ENCODE measurements at regions not wholly inside any gene's neighbourhood (a gene's known extent, or its start where the extent isn't known, plus 50 kb on each side); places are given as distances from the start of the nearest gene placed in this dataset.
A peak's percentile ranks its signal among the peaks of the same experiment; 100 is the strongest.

DNA sequence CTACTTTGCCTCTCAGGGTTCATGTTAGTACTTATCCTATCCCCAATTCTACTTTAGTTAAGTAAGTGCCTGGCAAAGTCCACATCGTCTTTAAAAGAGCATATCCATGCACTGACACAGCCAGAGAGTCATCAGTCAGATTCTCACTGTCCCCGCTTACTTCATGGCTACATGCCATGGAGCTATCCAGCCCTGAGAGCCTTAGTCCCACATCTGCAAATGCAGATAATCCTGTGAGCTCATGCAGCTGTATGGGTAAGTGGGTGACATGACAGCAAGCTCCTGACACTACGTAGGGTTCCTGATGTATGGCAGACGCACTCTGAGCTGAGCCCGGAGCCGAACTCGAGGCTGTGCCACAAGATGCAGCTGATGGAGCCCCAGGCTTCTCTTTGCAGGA, 661.5 kb downstream of the LIG4 start:
- Mint-ChIP-seq H3K27me3 (ENCODE audit: low read depth) (no peaks in the 10 kb centered on the region), H3K9me3 (no peaks in the 10 kb centered on the region), H3K27ac (no peak overlapping the region; the same call in 1 of the 2 replicates), H3K36me3 (no peaks in the 10 kb centered on the region), H3K4me1 (no peaks in the 10 kb centered on the region; the same call in 1 of the 2 replicates), H3K4me3 (no peak overlapping the region)
- TF ChIP-seq CDX4 (CRISPR knock-in tag; IDR thresholded peaks at IDR 0.05; ENCODE audit: borderline replicate concordance) = no peak
- DNase-seq (ENCODE audit: low spot score) = no peak
- ChIA-PET CTCF (no interaction called here), POLR2A (no interaction called here)
- peak; percentile 26 for ATAC-seq

DNA sequence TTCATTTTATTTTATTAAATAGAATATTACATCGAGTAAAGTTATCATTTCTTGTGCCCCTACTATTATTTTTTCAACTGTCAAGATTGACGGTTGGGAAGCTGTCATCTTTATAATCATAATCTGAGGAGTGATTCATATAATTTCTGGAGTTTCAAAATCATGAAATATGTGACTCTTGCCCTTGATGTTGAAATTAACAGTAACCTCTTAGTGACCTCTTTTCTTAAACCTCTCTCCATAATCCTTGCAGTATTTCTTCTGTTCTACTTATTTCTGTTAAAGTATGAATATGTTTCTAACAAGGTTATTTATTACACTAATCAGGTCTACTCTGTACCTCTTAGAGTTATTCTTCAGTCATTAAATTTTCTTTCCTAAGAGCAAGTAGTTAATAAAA, 663.8 kb downstream of the LIG4 start:
- CTCF ChIA-PET = no interaction called here
- POLR2A ChIA-PET = no interaction called here
- no peaks in the 10 kb centered on the region for H3K27me3 Mint-ChIP-seq (ENCODE audit: low read depth)
- no peaks in the 10 kb centered on the region; the same call in 1 of the 2 replicates for H3K4me1 Mint-ChIP-seq
- TF ChIP-seq ZNF416 (CRISPR knock-in tag; IDR thresholded peaks at IDR 0.05) (no peak), GTF2I (CRISPR knock-in tag; conservative IDR thresholded peaks at IDR 0.05) (no peak), ZNF263 (CRISPR knock-in tag; IDR thresholded peaks at IDR 0.05; ENCODE audit: low read depth) (no peak), TP53 (CRISPR knock-in tag; IDR thresholded peaks at IDR 0.05) (no peak), SOX15 (CRISPR knock-in tag; IDR thresholded peaks at IDR 0.05) (no peak), FOXP1 (CRISPR knock-in tag; IDR thresholded peaks at IDR 0.05; ENCODE audit: borderline replicate concordance) (no peak), NR1H2 (CRISPR knock-in tag; IDR thresholded peaks at IDR 0.05) (no peak), OVOL2 (CRISPR knock-in tag; IDR thresholded peaks at IDR 0.05; ENCODE audit: borderline replicate concordance) (no peak), MXD4 (CRISPR knock-in tag; IDR thresholded peaks at IDR 0.05; ENCODE audit: borderline replicate concordance) (no peak), ZNF423 (CRISPR knock-in tag; IDR thresholded peaks at IDR 0.05) (no peak), ZNF232 (CRISPR knock-in tag; IDR thresholded peaks at IDR 0.05) (no peak), ZNF671 (CRISPR knock-in tag; IDR thresholded peaks at IDR 0.05) (no peak), ZBTB43 (CRISPR knock-in tag; IDR thresholded peaks at IDR 0.05) (no peak), ZSCAN18 (CRISPR knock-in tag; IDR thresholded peaks at IDR 0.05) (no peak)
- TF ChIP-seq, protein P1, sequence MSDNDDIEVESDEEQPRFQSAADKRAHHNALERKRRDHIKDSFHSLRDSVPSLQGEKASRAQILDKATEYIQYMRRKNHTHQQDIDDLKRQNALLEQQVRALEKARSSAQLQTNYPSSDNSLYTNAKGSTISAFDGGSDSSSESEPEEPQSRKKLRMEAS (CRISPR knock-in tag; IDR thresholded peaks at IDR 0.05) = no peak
- TF ChIP-seq, protein P2, sequence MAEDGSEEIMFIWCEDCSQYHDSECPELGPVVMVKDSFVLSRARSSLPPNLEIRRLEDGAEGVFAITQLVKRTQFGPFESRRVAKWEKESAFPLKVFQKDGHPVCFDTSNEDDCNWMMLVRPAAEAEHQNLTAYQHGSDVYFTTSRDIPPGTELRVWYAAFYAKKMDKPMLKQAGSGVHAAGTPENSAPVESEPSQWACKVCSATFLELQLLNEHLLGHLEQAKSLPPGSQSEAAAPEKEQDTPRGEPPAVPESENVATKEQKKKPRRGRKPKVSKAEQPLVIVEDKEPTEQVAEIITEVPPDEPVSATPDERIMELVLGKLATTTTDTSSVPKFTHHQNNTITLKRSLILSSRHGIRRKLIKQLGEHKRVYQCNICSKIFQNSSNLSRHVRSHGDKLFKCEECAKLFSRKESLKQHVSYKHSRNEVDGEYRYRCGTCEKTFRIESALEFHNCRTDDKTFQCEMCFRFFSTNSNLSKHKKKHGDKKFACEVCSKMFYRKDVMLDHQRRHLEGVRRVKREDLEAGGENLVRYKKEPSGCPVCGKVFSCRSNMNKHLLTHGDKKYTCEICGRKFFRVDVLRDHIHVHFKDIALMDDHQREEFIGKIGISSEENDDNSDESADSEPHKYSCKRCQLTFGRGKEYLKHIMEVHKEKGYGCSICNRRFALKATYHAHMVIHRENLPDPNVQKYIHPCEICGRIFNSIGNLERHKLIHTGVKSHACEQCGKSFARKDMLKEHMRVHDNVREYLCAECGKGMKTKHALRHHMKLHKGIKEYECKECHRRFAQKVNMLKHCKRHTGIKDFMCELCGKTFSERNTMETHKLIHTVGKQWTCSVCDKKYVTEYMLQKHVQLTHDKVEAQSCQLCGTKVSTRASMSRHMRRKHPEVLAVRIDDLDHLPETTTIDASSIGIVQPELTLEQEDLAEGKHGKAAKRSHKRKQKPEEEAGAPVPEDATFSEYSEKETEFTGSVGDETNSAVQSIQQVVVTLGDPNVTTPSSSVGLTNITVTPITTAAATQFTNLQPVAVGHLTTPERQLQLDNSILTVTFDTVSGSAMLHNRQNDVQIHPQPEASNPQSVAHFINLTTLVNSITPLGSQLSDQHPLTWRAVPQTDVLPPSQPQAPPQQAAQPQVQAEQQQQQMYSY (CRISPR knock-in tag; IDR thresholded peaks at IDR 0.05) = no peak
- DNase-seq (ENCODE audit: low spot score) (no peak), ATAC-seq (no peak)
- H3K9me3 Mint-ChIP-seq = no peaks in the 10 kb centered on the region
- H3K36me3 Mint-ChIP-seq = no peaks in the 10 kb centered on the region
- no peak overlapping the region for H3K4me3 Mint-ChIP-seq
- H3K27ac Mint-ChIP-seq = no peak overlapping the region

DNA sequence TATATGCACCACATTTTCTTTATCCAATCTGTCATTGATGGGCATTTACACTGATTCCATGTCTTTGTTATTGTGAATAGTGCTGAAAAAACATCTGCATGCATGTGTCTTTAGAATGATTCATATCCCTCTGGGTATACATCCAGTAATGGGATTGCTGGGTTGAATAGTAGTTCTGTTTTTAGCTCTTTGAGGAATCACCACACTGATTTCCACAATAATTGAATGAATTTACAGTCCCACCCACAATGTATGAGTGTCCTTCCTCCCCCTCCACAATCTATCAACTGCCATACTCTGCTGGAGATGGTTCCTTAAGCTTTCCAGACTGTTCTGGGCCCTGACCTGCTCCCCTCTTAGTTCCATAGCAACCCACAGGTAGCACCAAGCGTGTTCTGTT, 667.0 kb downstream of the LIG4 start:
- DNase-seq (ENCODE audit: low spot score) (no peak), ATAC-seq (no peak)
- Mint-ChIP-seq H3K4me1 (no peaks in the 10 kb centered on the region), H3K36me3 (no peaks in the 10 kb centered on the region), H3K4me3 (no peak overlapping the region), H3K27ac (no peak overlapping the region), H3K9me3 (peaks cover 7% of the 10 kb centered on the region), H3K27me3 (ENCODE audit: low read depth) (no peaks in the 10 kb centered on the region)
- POLR2A ChIA-PET = no interaction called here
- CTCF ChIA-PET = no interaction called here
- TF ChIP-seq, protein P3, sequence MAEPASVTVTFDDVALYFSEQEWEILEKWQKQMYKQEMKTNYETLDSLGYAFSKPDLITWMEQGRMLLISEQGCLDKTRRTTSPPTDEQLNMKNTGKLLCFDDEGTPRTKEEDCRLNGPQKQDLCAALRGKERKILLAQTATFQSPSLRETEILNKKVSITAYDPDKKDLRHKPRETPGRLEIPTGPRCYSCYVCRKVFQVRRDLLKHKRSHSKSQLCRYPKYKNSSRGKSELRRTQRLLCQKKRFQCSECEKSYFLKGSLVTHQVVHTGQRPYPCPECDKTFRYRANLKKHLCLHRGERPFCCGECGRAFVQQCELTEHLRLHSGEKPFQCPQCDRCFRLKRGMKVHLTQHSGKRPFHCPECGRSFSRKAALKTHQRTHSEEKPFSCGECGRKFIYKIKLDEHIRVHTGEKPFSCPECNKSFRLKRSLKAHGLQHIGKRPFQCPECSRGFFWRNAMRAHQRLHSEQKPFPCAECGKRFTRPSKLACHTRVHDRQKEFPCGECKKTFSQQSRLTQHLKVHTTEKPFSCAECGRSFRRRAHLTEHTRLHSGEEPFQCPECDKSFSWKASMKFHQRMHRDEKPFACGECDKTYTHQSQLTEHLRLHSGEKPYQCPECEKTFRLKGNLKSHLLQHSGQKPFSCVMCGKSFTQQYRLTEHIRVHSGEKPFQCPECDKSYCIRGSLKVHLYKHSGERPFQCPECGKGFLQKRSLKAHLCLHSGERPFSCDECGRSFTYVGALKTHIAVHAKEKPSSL (CRISPR knock-in tag; conservative IDR thresholded peaks at IDR 0.05) = no peak
- TF ChIP-seq HMGA2 (CRISPR knock-in tag; IDR thresholded peaks at IDR 0.05) = no peak
- no peak for TF ChIP-seq ZBTB43 (CRISPR knock-in tag; IDR thresholded peaks at IDR 0.05)
- TF ChIP-seq, protein P4, sequence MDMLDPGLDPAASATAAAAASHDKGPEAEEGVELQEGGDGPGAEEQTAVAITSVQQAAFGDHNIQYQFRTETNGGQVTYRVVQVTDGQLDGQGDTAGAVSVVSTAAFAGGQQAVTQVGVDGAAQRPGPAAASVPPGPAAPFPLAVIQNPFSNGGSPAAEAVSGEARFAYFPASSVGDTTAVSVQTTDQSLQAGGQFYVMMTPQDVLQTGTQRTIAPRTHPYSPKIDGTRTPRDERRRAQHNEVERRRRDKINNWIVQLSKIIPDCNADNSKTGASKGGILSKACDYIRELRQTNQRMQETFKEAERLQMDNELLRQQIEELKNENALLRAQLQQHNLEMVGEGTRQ (CRISPR knock-in tag; IDR thresholded peaks at IDR 0.05) = no peak
